ENCODE measurements at regions not wholly inside any gene's neighbourhood (a gene's known extent, or its start where the extent isn't known, plus 50 kb on each side); places are given as distances from the start of the nearest gene placed in this dataset.

GRCh38 chr3:78186404-78186803 is 1146.5 kb downstream of the ROBO2 start:
- TF ChIP-seq CTCF (IDR thresholded peaks at IDR 0.05; ENCODE audit: extremely low read depth in 1 of 2, insufficient read depth in 1 of 2, low read depth in 1 of 2, low read length in 2 of 2), result no peak
- no peak for TF ChIP-seq EZH2 (IDR thresholded peaks at IDR 0.05; ENCODE audit: borderline replicate concordance, low read depth, low read length, severe bottlenecking)
- TF ChIP-seq FOS (IDR thresholded peaks at IDR 0.05; ENCODE audit: borderline replicate concordance, insufficient read depth, low read length), result no peak
- TF ChIP-seq MYC (IDR thresholded peaks at IDR 0.05; ENCODE audit: low read depth, low read length), result no peak
- no peak for TF ChIP-seq POLR2AphosphoS5 (IDR thresholded peaks at IDR 0.05; ENCODE audit: insufficient read depth, low read depth, low read length)
- no peak for TF ChIP-seq POLR2A (IDR thresholded peaks at IDR 0.05; ENCODE audit: low read depth, low read length)
- TF ChIP-seq MAX (IDR thresholded peaks at IDR 0.05; ENCODE audit: insufficient read depth, insufficient read length), result no peak
- no peak for TF ChIP-seq JUN (IDR thresholded peaks at IDR 0.05; ENCODE audit: borderline replicate concordance, insufficient read depth, insufficient read length, low read depth)

All from endothelial cell of umbilical vein (primary cell).